DMS 273 treated with DMSO at 0.1 percent for 48 hours (cell line): ENCODE measurements at regions not wholly inside any gene's neighbourhood (a gene's known extent, or its start where the extent isn't known, plus 50 kb on each side); places are given as distances from the start of the nearest gene placed in this dataset.

Source experiments
- DNase-seq: peaks from one replicate; lab custom pipeline; 2025; lab: John Stamatoyannopoulos, UW

- DNase-seq, result no peak
Measured at GRCh38 chr5:96588539-96588938, 73.6 kb upstream of the CAST start.

- no peak for DNase-seq
Measured at GRCh38 chr5:96590796-96591195, 71.4 kb upstream of the CAST start.

- no peak for DNase-seq
Measured at GRCh38 chr5:96595300-96596090, 66.7 kb upstream of the CAST start.

GRCh38 chr5:96597438-96598020, 64.6 kb upstream of the CAST start:
- no peak for DNase-seq

GRCh38 chr5:96601200-96601599, 61.0 kb upstream of the CAST start:
- DNase-seq, result no peak

GRCh38 chr5:96601715-96602244, 60.4 kb upstream of the CAST start:
- peak; percentile 19 for DNase-seq

GRCh38 chr5:96602776-96603175, 59.4 kb upstream of the CAST start:
- no peak for DNase-seq

GRCh38 chr5:96605144-96605837, 56.9 kb upstream of the CAST start:
- no peak for DNase-seq

GRCh38 chr5:96609369-96609768, 52.8 kb upstream of the CAST start:
- DNase-seq, result no peak

GRCh38 chr5:96610747-96611146, 51.4 kb upstream of the CAST start:
- DNase-seq, result no peak

- no peak for DNase-seq
Measured at GRCh38 chr5:96611946-96612345, 50.2 kb upstream of the CAST start.
